RPMI8226 (cell line): ENCODE measurements at regions not wholly inside any gene's neighbourhood (a gene's known extent, or its start where the extent isn't known, plus 50 kb on each side); places are given as distances from the start of the nearest gene placed in this dataset.

ENCODE experiments used
- DNase-seq: peaks from one replicate; pipeline ENCODE4 v3.0.0-alpha.2; 2015

DNA sequence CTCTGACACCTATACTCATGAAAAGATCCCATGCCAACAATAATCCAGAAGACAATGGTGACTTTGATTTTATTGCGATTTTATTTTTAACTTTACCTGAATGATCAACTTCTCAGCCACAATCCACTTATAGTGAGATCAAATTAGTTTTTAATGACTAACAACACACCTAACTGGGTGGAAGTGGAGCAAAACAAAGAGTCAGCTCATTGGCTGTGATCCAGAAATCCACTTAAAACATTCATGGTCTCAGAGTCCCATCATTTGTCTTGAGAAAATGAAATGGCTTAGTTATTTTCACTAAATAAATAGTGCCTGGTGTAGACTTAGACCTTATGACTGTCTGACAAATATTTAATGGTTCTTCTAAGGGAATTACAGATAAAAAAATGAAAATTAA lies 1177.8 kb downstream of the NLGN4Y start:
- DNase-seq = no peak

DNA sequence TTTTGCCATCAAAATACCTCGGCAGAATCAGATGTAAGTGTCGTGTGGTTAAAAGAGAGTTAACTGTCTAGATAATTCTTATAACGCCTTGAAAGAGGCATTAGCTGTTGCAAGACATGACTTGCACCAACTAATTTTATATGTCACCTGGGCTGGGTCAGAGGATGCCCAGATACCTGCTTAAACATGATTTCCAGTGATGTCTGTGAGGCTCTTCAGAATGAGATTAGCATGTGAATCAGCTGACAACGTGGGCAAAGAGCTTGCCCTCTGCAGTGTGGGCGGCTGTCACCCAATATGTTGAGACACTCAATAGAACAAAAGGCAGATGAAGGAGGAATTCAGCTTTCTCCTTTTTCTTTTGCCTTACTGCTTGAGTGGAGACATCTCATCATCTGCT lies 1180.6 kb downstream of the NLGN4Y start:
- no peak for DNase-seq

DNA sequence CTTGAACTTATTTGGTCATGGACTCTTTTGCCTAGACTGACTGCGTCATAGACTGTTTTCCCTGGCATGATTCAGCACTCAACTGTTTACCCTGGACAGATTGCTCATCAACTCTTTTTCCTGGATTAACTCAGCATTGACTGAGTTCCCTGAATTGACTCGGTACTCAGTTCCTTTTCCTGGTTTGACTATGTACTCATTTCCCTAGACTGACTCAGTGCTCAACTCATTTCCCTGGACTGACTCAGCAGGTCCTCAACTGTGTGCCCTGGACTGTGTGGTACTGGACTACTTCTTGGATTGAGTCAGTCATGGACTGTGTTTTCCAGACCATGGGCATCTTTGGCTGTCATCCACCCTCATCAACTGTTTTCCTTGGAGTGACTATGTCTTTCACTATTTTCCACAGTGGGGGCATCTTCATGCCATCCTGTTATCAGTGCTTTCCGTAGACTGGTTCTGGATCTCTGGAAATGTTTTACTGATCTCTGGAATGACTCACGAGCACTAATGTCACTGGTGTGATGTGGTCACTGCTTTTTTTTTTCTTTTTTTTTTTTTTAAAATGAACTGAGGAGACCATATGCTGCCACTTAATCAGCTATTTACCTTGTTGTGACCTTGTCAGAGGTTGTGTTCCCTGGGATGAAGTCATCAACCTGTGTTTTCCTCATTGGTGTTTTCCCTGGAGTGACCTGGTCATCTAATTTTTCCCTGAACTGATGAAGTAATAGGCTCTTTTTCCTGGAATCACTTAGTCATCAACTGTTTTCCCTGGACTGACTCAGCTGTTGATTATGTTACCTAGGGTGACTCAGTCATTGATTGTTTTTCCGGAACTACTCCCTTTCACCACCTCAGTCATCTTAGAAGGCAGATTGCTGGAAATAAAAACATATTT lies 1225.5 kb downstream of the NLGN4Y start:
- no peak for DNase-seq

- DNase-seq = no peak
These were observed 1226.7 kb downstream of the NLGN4Y start for GRCh38 chrY:15751001-15751400.

DNA sequence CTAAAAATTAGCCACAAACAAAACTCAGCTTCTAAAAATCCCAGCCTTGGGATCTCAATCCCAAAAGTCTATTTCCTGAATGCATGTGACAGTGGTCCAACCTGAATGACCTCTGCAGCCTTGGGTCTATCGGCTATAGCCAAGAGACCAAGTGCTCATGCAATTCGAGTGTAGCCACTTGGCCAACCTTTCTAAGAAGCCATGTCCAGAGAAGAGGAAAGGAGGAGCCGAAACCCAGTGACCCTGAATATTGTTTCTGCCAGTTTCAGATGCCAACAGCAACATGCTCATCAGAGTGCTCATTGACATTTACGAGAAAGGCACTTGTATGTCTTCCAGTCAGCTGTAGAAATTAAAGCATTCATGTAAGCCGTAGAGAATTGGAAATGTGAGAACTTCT lies 1231.9 kb downstream of the NLGN4Y start:
- no peak for DNase-seq

DNA sequence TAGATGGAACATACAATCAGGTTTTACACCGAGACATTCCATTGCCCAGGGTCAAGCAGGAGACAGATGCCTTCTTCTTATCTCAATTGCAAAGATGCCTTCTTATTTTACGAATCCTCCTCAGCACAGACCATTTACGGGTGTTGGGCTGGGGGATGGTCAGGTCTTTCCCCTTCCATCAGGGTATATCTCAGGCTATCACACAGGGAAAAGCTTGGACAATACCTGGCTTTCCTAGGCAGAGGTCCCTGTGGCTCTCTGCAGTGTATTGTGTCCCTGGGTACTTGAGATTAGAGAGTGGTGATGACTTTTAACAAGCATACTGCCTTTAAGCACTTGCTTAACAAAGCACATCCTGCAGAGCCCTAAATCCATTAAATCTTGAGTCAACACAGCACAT lies 1249.2 kb downstream of the NLGN4Y start:
- no peak for DNase-seq

- no peak for DNase-seq
These were observed 1251.6 kb downstream of the NLGN4Y start for GRCh38 chrY:15775880-15776279.

- no peak for DNase-seq
These were observed 1255.6 kb downstream of the NLGN4Y start for GRCh38 chrY:15779891-15780290.

DNA sequence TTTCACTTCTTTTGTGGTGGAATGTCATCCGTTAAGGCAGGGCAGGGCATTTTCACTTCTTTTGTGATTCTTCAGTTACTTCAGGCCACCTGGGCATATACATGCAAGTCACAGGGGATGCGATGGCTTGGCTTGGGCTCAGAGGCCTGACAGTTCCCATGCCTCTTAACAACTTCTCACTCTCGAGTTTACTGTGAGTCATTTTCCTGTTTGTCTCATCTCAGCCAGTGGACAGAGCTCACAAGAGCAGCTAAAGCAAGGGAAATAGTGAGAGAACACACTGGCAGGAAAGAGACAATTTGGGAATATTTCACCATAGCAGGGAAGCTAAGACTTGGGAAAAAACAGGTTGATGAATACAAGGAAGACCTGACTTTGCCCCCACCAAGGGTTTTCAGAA lies 1275.7 kb downstream of the NLGN4Y start:
- no peak for DNase-seq

- no peak for DNase-seq
These were observed 1281.7 kb downstream of the NLGN4Y start for GRCh38 chrY:15805985-15806384.

- no peak for DNase-seq
These were observed 1289.9 kb downstream of the NLGN4Y start for GRCh38 chrY:15814241-15814640.
